ENCODE measurements at regions not wholly inside any gene's neighbourhood (a gene's known extent, or its start where the extent isn't known, plus 50 kb on each side); places are given as distances from the start of the nearest gene placed in this dataset.

DNA sequence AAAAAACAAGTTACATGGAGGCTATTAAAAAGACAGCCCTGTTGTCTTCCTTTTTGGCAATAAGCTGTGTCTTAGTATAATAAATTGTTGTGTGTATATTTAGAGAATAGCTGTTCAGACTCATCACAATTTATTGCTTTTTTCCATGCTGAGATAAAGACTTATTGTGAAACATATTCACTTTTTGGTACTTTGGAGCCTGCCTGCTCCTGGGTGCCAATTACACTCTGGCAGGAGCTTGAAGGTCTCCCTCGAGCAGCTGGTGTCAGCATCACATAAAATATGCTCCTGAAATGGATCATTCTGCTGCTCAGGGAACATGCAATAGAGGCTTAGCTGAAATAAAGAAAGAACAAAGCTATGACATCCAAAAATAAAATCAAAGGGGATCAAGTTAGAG, 211.6 kb upstream of the DKK2 start:
- no peak for DNase-seq (ENCODE audit: low spot score)

DNA sequence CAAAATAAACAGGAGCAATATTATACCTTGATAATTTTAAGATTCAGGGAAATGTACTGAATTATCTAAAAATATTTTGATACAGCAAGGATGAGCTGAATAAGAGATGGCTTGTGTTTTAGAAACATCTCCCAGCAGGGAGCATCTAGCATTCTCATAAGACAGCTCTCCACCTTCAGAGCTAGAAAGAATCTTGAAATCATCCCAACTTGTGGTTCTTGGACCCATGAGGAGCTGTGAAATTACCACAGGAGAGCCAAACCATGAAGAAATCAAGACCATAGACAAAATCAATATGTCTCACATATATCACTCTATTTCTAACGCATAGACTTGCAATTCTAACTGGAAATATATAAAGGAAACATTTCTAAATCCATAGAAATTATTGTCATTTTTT, 210.6 kb upstream of the DKK2 start:
- DNase-seq (ENCODE audit: low spot score), result no peak

GRCh38 chr4:107243141-107243781, 207.1 kb upstream of the DKK2 start:
- no peak for DNase-seq (ENCODE audit: low spot score)

DNA sequence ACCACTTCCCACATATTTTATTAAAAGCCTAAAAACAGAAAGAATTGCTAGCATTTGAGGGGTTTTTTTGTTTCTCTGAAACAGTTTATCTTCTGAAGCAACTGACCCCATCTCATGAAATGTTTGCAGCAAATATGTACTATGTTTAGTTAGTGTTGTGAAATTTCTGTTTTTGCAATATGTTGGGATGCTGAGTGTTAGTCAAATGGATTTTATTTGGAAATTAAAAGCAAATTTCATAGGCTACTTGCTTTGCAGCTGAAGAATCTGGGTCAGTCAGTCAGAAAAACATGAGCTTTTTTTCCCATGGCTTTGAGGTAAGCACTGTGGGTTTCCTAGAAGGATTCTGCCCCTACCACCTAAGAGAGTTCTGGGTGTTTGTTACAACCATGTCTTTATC, 184.9 kb upstream of the DKK2 start:
- no peak for DNase-seq (ENCODE audit: low spot score)

DNA sequence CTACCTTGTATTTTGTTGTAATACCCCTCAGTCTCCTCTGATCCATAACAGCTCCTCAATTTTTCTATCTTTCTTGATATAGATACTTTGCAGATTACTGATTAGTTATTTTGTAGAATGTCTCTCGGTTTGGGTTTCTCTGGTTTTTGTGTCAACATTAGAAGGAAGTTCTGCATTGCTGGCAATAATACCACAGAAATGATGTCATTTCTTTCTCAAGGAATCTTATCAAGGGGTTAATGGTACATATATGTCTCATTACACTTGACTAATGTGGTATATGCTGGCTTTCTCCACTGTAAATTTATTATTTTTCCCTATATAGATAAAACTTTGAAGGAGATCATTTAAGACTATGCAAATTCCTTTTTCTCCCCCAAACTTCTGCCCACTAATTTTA, 183.6 kb upstream of the DKK2 start:
- DNase-seq (ENCODE audit: low spot score), result no peak

DNA sequence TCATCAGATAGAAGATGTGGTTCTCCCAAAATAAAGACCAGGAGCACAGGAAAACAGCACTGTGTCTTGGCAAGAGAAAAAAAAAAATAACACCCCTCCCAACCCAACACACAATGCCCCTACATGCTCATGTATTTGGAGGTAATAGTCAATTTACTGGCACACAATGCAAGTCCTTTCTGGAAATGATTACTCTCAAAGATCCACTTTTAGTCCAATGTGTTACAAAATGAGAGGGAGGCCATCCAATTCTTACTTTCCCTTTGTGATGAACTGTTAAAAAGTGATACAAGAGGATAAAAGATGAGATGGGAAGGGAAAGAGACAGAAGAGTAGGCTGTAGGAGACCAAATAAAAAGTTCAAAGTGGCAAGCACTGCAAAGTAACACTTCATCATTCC, 180.3 kb upstream of the DKK2 start:
- DNase-seq (ENCODE audit: low spot score), result no peak

DNA sequence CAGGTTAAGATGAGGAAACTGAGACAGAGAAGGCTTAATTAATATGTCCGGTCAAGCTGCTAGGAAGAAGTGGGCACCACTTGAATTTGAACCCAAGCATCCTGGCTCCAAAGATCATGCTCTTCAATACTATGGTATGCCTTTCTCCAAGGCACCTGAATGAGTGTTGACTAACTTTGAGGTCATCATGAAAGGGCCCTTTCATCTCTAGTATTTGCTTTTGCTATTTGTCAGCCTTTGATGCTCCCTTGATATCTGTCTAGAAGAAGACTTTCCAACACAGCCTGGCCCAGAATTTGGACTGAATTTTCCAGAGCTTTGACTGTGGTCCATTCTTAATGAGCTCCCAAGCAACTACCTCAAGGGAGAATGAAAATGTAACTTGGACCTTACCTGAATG, 179.1 kb upstream of the DKK2 start:
- DNase-seq (ENCODE audit: low spot score), result no peak

DNA sequence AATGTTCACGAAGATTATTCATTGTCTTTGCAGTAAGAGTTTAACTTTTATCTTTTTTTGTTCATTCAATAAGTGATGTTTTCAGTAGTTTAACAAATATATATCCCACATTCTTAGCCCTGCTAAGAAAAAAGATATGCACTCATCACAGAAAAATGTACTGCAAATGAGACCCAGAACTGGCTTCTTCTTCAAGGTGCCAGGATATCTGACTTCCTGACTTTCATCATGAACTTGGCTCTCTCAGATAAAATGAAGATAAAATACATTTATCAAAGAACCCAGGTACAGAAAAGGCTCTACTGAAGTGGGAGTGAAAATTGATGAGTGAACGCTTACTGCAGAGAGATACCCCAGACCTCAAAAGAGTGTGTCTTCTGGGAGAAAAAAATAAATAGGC, 177.8 kb upstream of the DKK2 start:
- no peak for DNase-seq (ENCODE audit: low spot score)

- DNase-seq (ENCODE audit: low spot score), result no peak
These were observed 177.3 kb upstream of the DKK2 start for GRCh38 chr4:107213410-107213809.

DNA sequence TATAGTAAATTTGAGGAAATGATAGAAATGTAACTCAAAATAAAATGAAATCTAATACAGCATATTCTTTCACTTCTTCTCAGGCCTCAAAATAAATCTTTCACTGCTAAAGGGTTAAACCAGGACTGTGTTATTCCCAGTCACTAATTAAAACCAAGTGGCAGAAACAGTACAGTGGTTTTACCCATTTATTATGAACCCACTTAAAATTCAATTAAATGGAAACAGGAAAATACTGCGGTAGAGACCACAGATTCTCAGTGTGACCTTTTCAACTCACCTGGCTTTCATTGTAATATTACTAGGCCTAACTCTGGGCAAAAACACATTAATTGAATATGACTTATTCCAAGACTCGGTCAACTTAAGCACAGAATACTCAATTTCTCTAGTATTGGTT, 176.5 kb upstream of the DKK2 start:
- no peak for DNase-seq (ENCODE audit: low spot score)

GRCh38 chr4:107210450-107211239, 174.5 kb upstream of the DKK2 start:
- DNase-seq (ENCODE audit: low spot score), result no peak

DNA sequence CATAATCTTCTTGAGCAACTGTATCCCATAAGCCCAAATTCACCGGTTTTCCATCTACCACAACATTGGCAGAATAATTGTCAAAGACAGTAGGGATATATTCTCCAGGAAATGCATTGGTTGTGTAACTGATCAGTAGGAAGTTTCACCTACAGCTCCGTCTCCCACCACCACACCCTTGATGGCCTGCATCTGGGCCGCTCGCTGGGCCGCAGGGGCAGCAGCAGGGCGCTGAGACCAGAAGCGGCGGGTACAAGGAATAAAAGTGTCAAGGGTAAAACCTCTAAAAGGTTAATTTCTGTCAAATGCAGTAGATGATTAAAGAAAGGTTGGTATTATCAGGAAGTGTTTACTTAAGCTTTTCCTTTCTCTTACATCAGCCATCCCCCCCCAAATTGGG, 167.6 kb upstream of the DKK2 start:
- DNase-seq (ENCODE audit: low spot score), result no peak

- no peak for DNase-seq (ENCODE audit: low spot score)
These were observed 166.6 kb upstream of the DKK2 start for GRCh38 chr4:107202744-107203143.

DNA sequence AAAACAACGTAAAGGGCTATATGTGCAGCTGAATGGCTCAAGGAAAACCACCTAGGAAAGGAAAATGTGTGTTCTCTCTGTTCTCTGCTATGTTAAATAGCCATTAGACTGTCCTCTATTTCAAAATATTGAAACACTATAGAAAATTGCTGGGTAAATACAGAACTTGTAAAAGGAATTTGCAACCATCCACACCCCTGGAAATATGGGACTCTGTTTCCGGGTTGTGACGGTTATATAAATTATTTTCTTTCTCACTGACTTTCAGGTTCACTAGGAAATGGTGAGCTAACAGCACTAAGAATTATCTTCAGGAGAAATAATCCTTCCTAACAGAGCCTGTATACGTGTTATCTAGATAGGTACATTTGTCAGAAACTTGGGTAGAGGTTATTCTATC, 161.0 kb upstream of the DKK2 start:
- DNase-seq (ENCODE audit: low spot score), result no peak

GRCh38 chr4:107196312-107196711, 160.2 kb upstream of the DKK2 start:
- DNase-seq (ENCODE audit: low spot score), result no peak

DNA sequence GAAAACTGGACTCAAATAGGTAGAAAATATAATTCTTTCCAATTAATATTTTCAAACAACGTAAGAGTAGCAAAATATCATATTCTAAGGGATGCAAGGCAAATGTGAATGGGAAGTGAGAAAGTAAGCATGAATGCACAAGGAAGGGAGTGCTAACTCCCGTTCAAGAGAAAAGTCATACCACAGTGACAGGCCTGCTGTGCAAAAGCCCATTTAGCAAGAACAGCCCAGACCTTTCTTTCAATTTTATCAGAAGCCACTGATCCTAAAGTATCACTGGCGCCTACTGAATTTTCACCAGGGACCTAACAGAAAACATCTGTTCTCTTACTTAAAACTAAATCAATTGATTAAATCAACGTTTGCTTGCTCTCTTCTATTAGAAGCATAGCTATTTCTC, 157.9 kb upstream of the DKK2 start:
- DNase-seq (ENCODE audit: low spot score), result no peak

DNA sequence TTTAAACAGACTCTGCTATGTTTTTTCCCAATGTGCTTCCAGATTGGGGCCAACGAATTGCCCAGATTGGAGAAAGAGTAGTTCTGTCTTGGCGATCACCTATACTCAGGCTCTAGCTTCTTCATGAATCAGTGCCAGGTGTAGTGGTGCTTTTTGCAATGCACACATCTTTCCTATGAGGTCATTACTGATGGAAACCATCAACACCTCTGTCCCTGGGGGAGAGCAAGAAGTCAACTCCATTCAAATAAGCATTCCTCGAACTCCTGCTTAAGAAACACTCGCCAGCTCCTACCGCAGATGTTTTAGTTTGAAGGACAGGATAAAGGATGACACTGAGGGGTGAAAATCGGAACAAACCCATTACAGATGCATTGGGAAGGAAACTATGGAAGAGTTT, 156.5 kb upstream of the DKK2 start:
- no peak for DNase-seq (ENCODE audit: low spot score)

DNA sequence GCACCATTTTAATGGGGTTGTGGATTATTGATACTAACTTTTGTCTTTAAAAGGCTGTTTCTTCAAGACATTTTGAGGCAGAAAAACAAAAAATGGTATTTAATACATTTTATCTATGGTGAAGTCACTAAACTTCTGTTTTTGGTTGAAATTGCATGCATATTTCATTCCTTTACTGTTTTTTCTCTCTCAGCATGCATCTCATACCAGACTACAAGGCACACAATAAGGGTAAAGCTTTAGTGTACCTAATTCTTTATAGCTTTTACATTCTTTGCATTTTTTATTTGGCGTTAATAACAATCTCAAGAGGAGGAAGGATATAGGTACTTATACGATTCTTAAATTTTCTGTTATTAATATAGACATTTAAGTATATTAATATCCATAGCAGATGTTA, 151.0 kb upstream of the DKK2 start:
- DNase-seq (ENCODE audit: low spot score), result no peak

GRCh38 chr4:107183155-107183774, 147.2 kb upstream of the DKK2 start:
- peak; percentile 15 for DNase-seq (ENCODE audit: low spot score)

- DNase-seq (ENCODE audit: low spot score), result no peak
These were observed 146.2 kb upstream of the DKK2 start for GRCh38 chr4:107182347-107182746.

GRCh38 chr4:107166873-107167450, 130.8 kb upstream of the DKK2 start:
- no peak for DNase-seq (ENCODE audit: low spot score)

DNA sequence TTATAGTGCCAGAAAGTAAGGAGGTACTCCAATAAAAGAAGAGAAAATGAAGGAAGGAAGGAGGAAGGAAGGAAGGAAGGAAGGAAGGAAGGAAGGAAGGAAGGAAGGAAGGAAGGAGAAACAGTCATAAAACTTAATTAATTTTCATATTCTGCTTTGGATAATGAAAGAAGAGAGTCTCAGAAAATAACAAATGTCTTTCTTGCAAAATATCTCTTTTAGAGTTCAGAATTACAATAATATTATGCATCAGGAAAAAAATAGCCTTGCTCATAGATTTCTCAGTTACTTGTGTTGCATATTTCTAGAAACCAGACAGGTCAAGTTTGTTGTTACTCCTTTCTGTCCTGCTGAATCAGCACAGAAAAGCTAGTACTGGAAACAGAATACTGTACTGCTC, 130.1 kb upstream of the DKK2 start:
- no peak for DNase-seq (ENCODE audit: low spot score)

GRCh38 chr4:107164962-107165475, 128.9 kb upstream of the DKK2 start:
- DNase-seq (ENCODE audit: low spot score), result no peak
